ENCODE measurements at regions not wholly inside any gene's neighbourhood (a gene's known extent, or its start where the extent isn't known, plus 50 kb on each side); places are given as distances from the start of the nearest gene placed in this dataset.

- no peaks in the 10 kb centered on the region for H3K36me3 ChIP-seq (ENCODE audit: control insufficient read depth in 2 of 3, insufficient read depth in 3 of 3, low read length in 3 of 3)
These were observed 632.0 kb upstream of the PIK3C3 start for GRCh38 chr18:41323044-41323443.

DNA sequence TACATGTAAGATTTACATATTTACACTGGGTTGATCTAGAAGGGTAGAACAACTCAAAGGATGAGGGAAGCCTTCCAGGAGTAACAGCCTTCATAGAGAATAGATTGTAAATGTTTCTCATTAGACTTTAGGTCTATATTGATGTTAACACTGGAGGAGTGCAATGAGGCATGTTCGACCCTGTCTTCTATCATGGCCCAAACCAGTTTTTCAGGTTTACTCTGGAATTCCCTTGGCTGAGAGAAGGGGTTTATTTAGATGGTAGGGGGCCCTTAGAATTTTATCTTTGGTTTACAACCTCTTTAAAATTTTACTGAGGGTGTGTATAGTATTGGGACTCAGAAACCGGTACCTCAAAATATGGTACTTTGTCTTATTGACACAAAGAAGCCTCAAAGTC lies 634.9 kb upstream of the PIK3C3 start:
- Histone ChIP-seq H3K36me3 (ENCODE audit: control insufficient read depth in 2 of 3, insufficient read depth in 3 of 3, low read length in 3 of 3) (no peaks in the 10 kb centered on the region), H3K4me3 (ENCODE audit: low read length in 3 of 3) (no peak overlapping the region), H3K9me3 (ENCODE audit: control insufficient read depth in 2 of 3, insufficient read depth in 1 of 3, low read length in 3 of 3) (no peaks in the 10 kb centered on the region), H3K27ac (ENCODE audit: low read depth in 2 of 2, low read length in 2 of 2) (no peak overlapping the region), H3K9ac (ENCODE audit: low read length in 3 of 3) (no peak overlapping the region), H3K4me1 (ENCODE audit: control insufficient read depth in 2 of 3, insufficient read depth in 2 of 3, low read depth in 1 of 3, low read length in 3 of 3) (no peaks in the 10 kb centered on the region), H3K27me3 (ENCODE audit: control insufficient read depth, insufficient read depth, low read length) (no peaks in the 10 kb centered on the region)
- FAIRE-seq (no peak), DNase-seq (peak in 2 of 5 donors; percentile 45 to 55)
- TF ChIP-seq, protein P1, sequence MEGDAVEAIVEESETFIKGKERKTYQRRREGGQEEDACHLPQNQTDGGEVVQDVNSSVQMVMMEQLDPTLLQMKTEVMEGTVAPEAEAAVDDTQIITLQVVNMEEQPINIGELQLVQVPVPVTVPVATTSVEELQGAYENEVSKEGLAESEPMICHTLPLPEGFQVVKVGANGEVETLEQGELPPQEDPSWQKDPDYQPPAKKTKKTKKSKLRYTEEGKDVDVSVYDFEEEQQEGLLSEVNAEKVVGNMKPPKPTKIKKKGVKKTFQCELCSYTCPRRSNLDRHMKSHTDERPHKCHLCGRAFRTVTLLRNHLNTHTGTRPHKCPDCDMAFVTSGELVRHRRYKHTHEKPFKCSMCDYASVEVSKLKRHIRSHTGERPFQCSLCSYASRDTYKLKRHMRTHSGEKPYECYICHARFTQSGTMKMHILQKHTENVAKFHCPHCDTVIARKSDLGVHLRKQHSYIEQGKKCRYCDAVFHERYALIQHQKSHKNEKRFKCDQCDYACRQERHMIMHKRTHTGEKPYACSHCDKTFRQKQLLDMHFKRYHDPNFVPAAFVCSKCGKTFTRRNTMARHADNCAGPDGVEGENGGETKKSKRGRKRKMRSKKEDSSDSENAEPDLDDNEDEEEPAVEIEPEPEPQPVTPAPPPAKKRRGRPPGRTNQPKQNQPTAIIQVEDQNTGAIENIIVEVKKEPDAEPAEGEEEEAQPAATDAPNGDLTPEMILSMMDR (IDR thresholded peaks at IDR 0.05; ENCODE audit: borderline replicate concordance, extremely low read depth, insufficient read depth), result no peak
- intact Hi-C loops (cut with DNase I), result no loop called here

More at GRCh38 chr18:41323044-41323443, 632.0 kb upstream of the PIK3C3 start:
- TF ChIP-seq, protein P1 (IDR thresholded peaks at IDR 0.05; ENCODE audit: borderline replicate concordance, extremely low read depth, insufficient read depth), result no peak
- intact Hi-C loops (cut with DNase I), result no loop called here
- no peak overlapping the region for H3K4me3 ChIP-seq (ENCODE audit: low read length in 3 of 3)
- H3K27ac ChIP-seq (ENCODE audit: low read depth in 2 of 2, low read length in 2 of 2), result no peak overlapping the region
- no peaks in the 10 kb centered on the region for H3K9me3 ChIP-seq (ENCODE audit: control insufficient read depth in 2 of 3, insufficient read depth in 1 of 3, low read length in 3 of 3)
- no peaks in the 10 kb centered on the region for H3K4me1 ChIP-seq (ENCODE audit: control insufficient read depth in 2 of 3, insufficient read depth in 2 of 3, low read depth in 1 of 3, low read length in 3 of 3)
- H3K27me3 ChIP-seq (ENCODE audit: control insufficient read depth, insufficient read depth, low read length), result no peaks in the 10 kb centered on the region
- DNase-seq (no peak), FAIRE-seq (no peak)
- H3K9ac ChIP-seq (ENCODE audit: low read length in 3 of 3), result no peak overlapping the region

DNA sequence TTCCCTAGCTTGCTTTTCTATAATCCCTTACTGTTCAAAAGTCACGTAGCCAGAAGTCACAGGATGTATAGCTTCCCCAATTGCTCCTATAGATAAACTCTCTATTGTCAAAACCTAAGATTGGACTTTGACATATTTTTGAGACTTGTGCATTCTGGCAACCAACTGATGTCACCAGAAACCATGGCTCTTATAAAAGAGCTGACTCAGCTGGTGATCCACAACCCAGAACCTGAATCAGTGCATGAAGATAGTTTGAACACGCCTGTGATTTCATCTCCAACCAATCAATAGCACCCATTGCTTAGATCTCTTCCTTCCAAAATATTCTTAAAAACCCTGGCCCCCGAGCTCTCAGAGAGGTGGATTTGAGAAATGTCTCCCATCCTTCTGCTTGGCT lies 639.9 kb upstream of the PIK3C3 start:
- Histone ChIP-seq H3K9me3 (ENCODE audit: control insufficient read depth in 2 of 3, insufficient read depth in 1 of 3, low read length in 3 of 3) (no peaks in the 10 kb centered on the region), H3K36me3 (ENCODE audit: control insufficient read depth in 2 of 3, insufficient read depth in 3 of 3, low read length in 3 of 3) (no peaks in the 10 kb centered on the region), H3K27me3 (ENCODE audit: control insufficient read depth, insufficient read depth, low read length) (no peaks in the 10 kb centered on the region), H3K27ac (ENCODE audit: low read depth in 2 of 2, low read length in 2 of 2) (no peak overlapping the region), H3K4me3 (ENCODE audit: low read length in 3 of 3) (no peak overlapping the region), H3K4me1 (ENCODE audit: control insufficient read depth in 2 of 3, insufficient read depth in 2 of 3, low read depth in 1 of 3, low read length in 3 of 3) (no peaks in the 10 kb centered on the region), H3K9ac (ENCODE audit: low read length in 3 of 3) (no peak overlapping the region)
- FAIRE-seq, result no peak
- TF ChIP-seq, protein P1 (IDR thresholded peaks at IDR 0.05; ENCODE audit: borderline replicate concordance, extremely low read depth, insufficient read depth), result no peak
- no peak for DNase-seq
- intact Hi-C loops (cut with DNase I), result no loop called here
